B cell (primary cell): ENCODE measurements at regions not wholly inside any gene's neighbourhood (a gene's known extent, or its start where the extent isn't known, plus 50 kb on each side); places are given as distances from the start of the nearest gene placed in this dataset.

Experiments used
- ATAC-seq: fragments of 200-7000 bp; cut with Tn5 transposase; one replicate; pipeline ENCODE4 v1.10.0; 2021; ENCODE audit warnings: low read depth, mild to moderate bottlenecking, moderate number of reproducible peaks, moderate library complexity
- CTCF ChIA-PET: fragments of 350-600 bp; sonication (Branson Sonifier 250); formaldehyde crosslinking; loops from one replicate; lab custom pipeline; 2021; ENCODE audit warnings: antibody characterized with exemption, inconsistent platforms; lab: Charles Lee
- POLR2A ChIA-PET: fragments of 350-600 bp; sonication (Branson Sonifier 250); formaldehyde crosslinking; loops from one replicate; lab custom pipeline; 2021; ENCODE audit warnings: antibody characterized with exemption; lab: Charles Lee
- DNase-seq: peaks from one replicate; pipeline ENCODE4 v3.0.0; 2013
- H2AFZ ChIP-seq: 2 replicates; pipeline ENCODE4 v1.6.1; 2012; ENCODE audit warnings: mild to moderate bottlenecking, low read depth, low read length; ENCODE audit not compliant: insufficient read depth, poor library complexity, severe bottlenecking
- H3K27ac ChIP-seq, 2 donors: 1 replicate in 1 of 2; 2 replicates in 1 of 2; pipeline ENCODE4 v1.5.1; 2012 to 2013; ENCODE audit warnings: low read length in 2 of 2, mild to moderate bottlenecking in 2 of 2, moderate library complexity in 1 of 2
- H3K27me3 ChIP-seq, 4 experiments: fragments of 200-600 bp in 1 of 4; sonication (generic) in 1 of 4; replicated peaks in 1 of 4; 1 replicate in 2 of 4; 2 replicates in 2 of 4; pipeline versions ENCODE4 v1.6.1 to v1.7.0; 2013 to 2016; ENCODE audit warnings: low read length in 3 of 4, mild to moderate bottlenecking in 2 of 4, mixed read lengths in 1 of 4, moderate library complexity in 1 of 4; ENCODE audit not compliant: insufficient read depth in 4 of 4, control insufficient read depth in 3 of 4; ENCODE audit errors: control extremely low read depth in 1 of 4
- H3K36me3 ChIP-seq, 2 experiments: replicated peaks in 1 of 2; 1 replicate in 1 of 2; 2 replicates in 1 of 2; pipeline versions ENCODE4 v1.6.1 to v1.7.1; 2013; ENCODE audit warnings: low read length in 1 of 2; ENCODE audit not compliant: insufficient read depth in 2 of 2, control insufficient read depth in 1 of 2; ENCODE audit errors: control extremely low read depth in 1 of 2, extremely low read depth in 1 of 2
- H3K4me1 ChIP-seq, 2 donors: fragments of 200-600 bp in 1 of 2; sonication (generic) in 1 of 2; 1 replicate in 1 of 2; 2 replicates in 1 of 2; pipeline versions ENCODE4 v1.5.1 to v1.6.1; 2013 to 2017; ENCODE audit warnings: low read length in 2 of 2; ENCODE audit not compliant: control insufficient read depth in 2 of 2, insufficient read depth in 2 of 2
- H3K4me2 ChIP-seq: replicated peaks from 2 replicates; pipeline ENCODE3; 2012; ENCODE audit warnings: mild to moderate bottlenecking, low read depth, low read length; ENCODE audit not compliant: poor library complexity, severe bottlenecking
- H3K4me3 ChIP-seq, 5 experiments: fragments of 200-600 bp in 1 of 5; sonication (generic) in 1 of 5; 1 replicate in 3 of 5; 2 replicates in 2 of 5; pipeline versions ENCODE4 v1.5.1 to v1.7.0; 2011 to 2016; ENCODE audit warnings: low read length in 4 of 5, mild to moderate bottlenecking in 4 of 5, low read depth in 2 of 5, control low read depth in 1 of 5, moderate library complexity in 1 of 5; ENCODE audit not compliant: insufficient read depth in 1 of 5; ENCODE audit errors: control extremely low read depth in 1 of 5, extremely low read depth in 1 of 5
- H3K79me2 ChIP-seq: fragments of 200-600 bp; sonication (generic); one replicate; pipeline ENCODE4 v1.6.0; 2016; ENCODE audit warnings: low read length; ENCODE audit not compliant: control insufficient read depth, insufficient read depth
- H3K9ac ChIP-seq: fragments of 200-600 bp; sonication (generic); 2 replicates; pipeline ENCODE4 v1.6.1; 2017; ENCODE audit warnings: mild to moderate bottlenecking, low read length, moderate library complexity
- H3K9me3 ChIP-seq, 3 donors: one replicate each; pipeline versions ENCODE4 v1.6.1 to v1.7.1; 2013; ENCODE audit warnings: low read length in 2 of 3; ENCODE audit not compliant: control insufficient read depth in 2 of 3, insufficient read depth in 1 of 3; ENCODE audit errors: control extremely low read depth in 1 of 3
- H4K20me1 ChIP-seq: 2 replicates; pipeline ENCODE4 v1.6.0; 2012; ENCODE audit warnings: mild to moderate bottlenecking, low read length; ENCODE audit not compliant: insufficient read depth, control insufficient read depth, poor library complexity, severe bottlenecking
- H3K27ac Mint-ChIP-seq: one replicate; pipeline ENCODE4 v1.8.0; 2021; ENCODE audit warnings: mixed read lengths
- H3K27me3 Mint-ChIP-seq: one replicate; pipeline ENCODE4 v1.8.0; 2021; ENCODE audit warnings: mixed read lengths
- H3K4me1 Mint-ChIP-seq: one replicate; pipeline ENCODE4 v1.8.0; 2021; ENCODE audit warnings: mixed read lengths
- H3K4me3 Mint-ChIP-seq: one replicate; pipeline ENCODE4 v1.8.0; 2021; ENCODE audit warnings: mixed read lengths
- H3K9me3 Mint-ChIP-seq: one replicate; pipeline ENCODE4 v1.8.0; 2022; ENCODE audit warnings: mixed read lengths; ENCODE audit not compliant: insufficient read depth
- CTCF ChIP-seq: fragments of 200-600 bp; IDR thresholded peaks from one replicate; pipeline ENCODE4 v1.8.0; 2022; ENCODE audit warnings: antibody characterized with exemption, mild to moderate bottlenecking
- EZH2 ChIP-seq: IDR thresholded peaks from 2 replicates; pipeline ENCODE4 v1.6.1; 2012; ENCODE audit warnings: borderline replicate concordance, low read depth, mild to moderate bottlenecking, moderate library complexity, low read length; ENCODE audit not compliant: insufficient read depth, poor library complexity, severe bottlenecking
- WGBS: methylation state at CpG from one replicate; pipeline ENCODE4 v1.1.5; 2013; ENCODE audit warnings: missing lambda C conversion rate; ENCODE audit not compliant: insufficient coverage; 5-methylcytosine and 5-hydroxymethylcytosine counted together
- intact Hi-C: fragments of 100-400 bp; cut with micrococcal nuclease; formaldehyde crosslinking; loops from one replicate; pipeline ENCODE4 v1.10.0; 2022

- no peak overlapping the region for H3K4me2 ChIP-seq
- H3K9me3 ChIP-seq, result peaks cover 0 to 3% (median 0%) of the 10 kb centered on the region in 3 donors
- WGBS, result 80% methylated on average over 1 of the region's 2 CpGs
- TF ChIP-seq CTCF (no peak), EZH2 (no peak)
- H3K27me3 Mint-ChIP-seq, result peaks cover 3% of the 10 kb centered on the region
- H3K4me3 ChIP-seq, result no peak overlapping the region
- intact Hi-C loops, result no loop called here
- no peaks in the 10 kb centered on the region for H3K79me2 ChIP-seq
- peaks cover 5% of the 10 kb centered on the region for H3K9me3 Mint-ChIP-seq
- POLR2A ChIA-PET, result no interaction called here
- DNase-seq, result no peak
- H3K4me1 Mint-ChIP-seq, result no peaks in the 10 kb centered on the region
- H3K4me1 ChIP-seq, result no peaks in the 10 kb centered on the region
- no peaks in the 10 kb centered on the region for H3K27me3 ChIP-seq
- H3K4me3 Mint-ChIP-seq, result no peak overlapping the region
- H4K20me1 ChIP-seq, result no peaks in the 10 kb centered on the region
- H3K27ac Mint-ChIP-seq, result no peak overlapping the region
- H3K36me3 ChIP-seq, result no peaks in the 10 kb centered on the region
- H3K9ac ChIP-seq, result no peak overlapping the region
- no peak overlapping the region for H3K27ac ChIP-seq
- ATAC-seq, result no peak
- CTCF ChIA-PET, result no interaction called here
- H2AFZ ChIP-seq, result no peak overlapping the region
Observed at GRCh38 chr18:22015156-22015555, 154.2 kb upstream of the GATA6 start.

- intact Hi-C loops, result no loop called here
- H3K4me3 ChIP-seq, result no peak overlapping the region
Observed at GRCh38 chr18:22018366-22018765, 151.0 kb upstream of the GATA6 start.

More at GRCh38 chr18:22018366-22018765, 151.0 kb upstream of the GATA6 start:
- H3K27ac Mint-ChIP-seq, result no peak overlapping the region
- Histone ChIP-seq H3K36me3 (no peaks in the 10 kb centered on the region), H3K79me2 (no peaks in the 10 kb centered on the region), H3K27me3 (no peaks in the 10 kb centered on the region), H3K4me1 (no peaks in the 10 kb centered on the region), H2AFZ (no peak overlapping the region), H3K9me3 (peaks cover 0 to 3% (median 0%) of the 10 kb centered on the region in 3 donors), H3K4me2 (no peak overlapping the region), H3K9ac (no peak overlapping the region), H4K20me1 (no peaks in the 10 kb centered on the region), H3K27ac (no peak overlapping the region)
- H3K4me1 Mint-ChIP-seq, result no peaks in the 10 kb centered on the region
- CTCF ChIA-PET, result no interaction called here
- no peak for TF ChIP-seq EZH2
- TF ChIP-seq CTCF, result no peak
- H3K27me3 Mint-ChIP-seq, result peaks cover 3% of the 10 kb centered on the region
- WGBS, result 35% methylated on average over 3 of the region's 3 CpGs
- POLR2A ChIA-PET, result interaction anchor here (0.5 kb wide), 1 partner anchor 17 kb away, joined by 5 read pairs; no protein-coding TSS in a partner anchor
- ATAC-seq (no peak), DNase-seq (no peak)
- peaks cover under 1% of the 10 kb centered on the region for H3K9me3 Mint-ChIP-seq
- H3K4me3 Mint-ChIP-seq, result no peak overlapping the region
